GM12892 (cell line): ENCODE measurements at regions not wholly inside any gene's neighbourhood (a gene's known extent, or its start where the extent isn't known, plus 50 kb on each side); places are given as distances from the start of the nearest gene placed in this dataset.

ENCODE experiments used
- POLR2A ChIP-seq: IDR thresholded peaks from 2 replicates; pipeline ENCODE4 v1.6.1; 2011; ENCODE audit warnings: low read depth, low read length, control low read depth
- POLR2AphosphoS5 ChIP-seq: IDR thresholded peaks from 2 replicates; pipeline ENCODE4 v1.6.1; 2011; ENCODE audit warnings: low read depth, low read length, control low read depth
- TAF1 ChIP-seq: IDR thresholded peaks from 2 replicates; pipeline ENCODE4 v1.6.1; 2011; ENCODE audit warnings: low read depth, mild to moderate bottlenecking, control low read depth, low read length, borderline replicate concordance

DNA sequence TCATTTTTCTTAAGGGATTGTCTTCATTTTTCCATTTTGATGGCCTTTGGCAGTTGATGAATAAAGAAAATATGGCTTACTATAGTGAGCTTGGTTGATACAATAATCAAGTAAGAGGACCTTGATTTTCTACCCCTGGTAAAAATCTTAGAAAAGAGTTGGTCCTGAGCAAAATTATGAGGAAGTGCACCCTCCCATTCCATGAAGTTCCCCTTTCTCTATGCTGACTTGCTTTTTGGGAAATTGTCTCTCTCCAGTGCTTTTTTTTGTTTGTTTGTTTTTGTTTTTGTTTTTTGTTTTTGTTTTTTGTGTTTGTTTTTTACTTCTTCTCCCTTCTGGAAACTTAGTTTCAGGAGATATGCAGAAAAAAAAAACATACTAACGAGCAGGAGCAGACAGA lies 449.2 kb upstream of the ACTBL2 start:
- TF ChIP-seq POLR2A (no peak), POLR2AphosphoS5 (no peak), TAF1 (no peak)
